GM21737 (cell line): ENCODE measurements at regions not wholly inside any gene's neighbourhood (a gene's known extent, or its start where the extent isn't known, plus 50 kb on each side); places are given as distances from the start of the nearest gene placed in this dataset.
"Not testable (repeated sequence)": the region's sequence is repeated elsewhere in the genome, so short reads cannot be mapped to it uniquely, and the experiment has no call there.

Experiments used
- ATAC-seq: cut with Tn5 transposase; IDR thresholded peaks from one replicate; pipeline ENCODE4 v1.9.1; 2021; ENCODE audit warnings: mild to moderate bottlenecking, moderate library complexity; ENCODE audit not compliant: unreplicated experiment

DNA sequence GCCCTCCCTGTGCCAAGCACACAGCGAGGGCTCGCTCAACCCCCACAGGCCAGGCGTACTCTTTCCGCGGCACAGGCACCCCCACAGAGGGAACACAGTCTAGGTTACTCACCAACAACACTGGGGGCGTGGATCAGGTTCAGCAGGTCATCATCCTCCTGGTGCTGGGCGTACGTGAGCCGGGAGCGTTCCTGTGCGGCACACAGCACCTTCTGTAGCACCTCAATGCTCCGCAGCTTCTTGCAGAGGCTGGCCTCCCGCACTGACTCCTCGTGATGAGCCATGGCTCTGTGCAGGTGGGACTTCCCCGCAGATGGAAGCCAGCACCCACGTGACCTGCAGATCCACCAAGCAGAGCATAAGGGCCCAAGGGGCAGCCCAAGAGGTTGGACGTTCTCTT is 296.8 kb downstream of the GOLGA6L6 start:
- ATAC-seq = not testable (repeated sequence)

DNA sequence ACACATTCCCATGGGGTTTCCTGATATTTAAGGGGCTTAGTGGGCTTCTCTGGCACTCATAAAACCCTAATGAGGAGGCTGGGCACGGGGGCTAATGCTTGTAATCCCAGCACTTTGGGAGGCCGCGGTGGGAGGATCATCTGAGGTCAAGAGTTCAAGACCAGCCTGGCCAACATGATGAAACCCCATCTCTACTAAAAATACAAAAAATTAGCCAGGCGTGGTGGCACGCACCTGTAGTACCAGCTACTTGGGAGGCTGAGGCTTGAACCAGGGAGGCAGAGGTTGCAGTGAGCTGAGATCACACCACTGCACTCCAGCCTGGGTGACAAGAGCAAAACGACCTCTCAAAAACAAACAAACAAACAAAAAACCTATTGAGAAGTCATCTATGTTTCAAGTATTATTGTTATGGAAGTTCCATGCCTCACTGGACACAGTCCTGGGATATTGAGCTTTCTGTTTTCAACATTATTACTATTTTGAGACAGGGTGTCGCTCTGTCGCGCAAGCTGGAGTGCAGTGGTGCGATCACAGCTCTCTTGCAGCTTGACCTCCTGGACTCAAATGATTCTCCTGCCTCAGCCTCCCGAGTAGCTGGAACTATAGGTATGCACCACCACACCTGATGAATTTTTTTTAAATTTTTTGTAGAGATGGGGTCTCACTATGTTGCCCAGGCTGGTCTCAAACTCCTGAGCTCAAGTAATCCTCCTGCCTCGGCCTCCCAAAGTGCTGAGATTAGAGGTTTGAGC is 297.9 kb downstream of the GOLGA6L6 start:
- ATAC-seq = not testable (repeated sequence)

DNA sequence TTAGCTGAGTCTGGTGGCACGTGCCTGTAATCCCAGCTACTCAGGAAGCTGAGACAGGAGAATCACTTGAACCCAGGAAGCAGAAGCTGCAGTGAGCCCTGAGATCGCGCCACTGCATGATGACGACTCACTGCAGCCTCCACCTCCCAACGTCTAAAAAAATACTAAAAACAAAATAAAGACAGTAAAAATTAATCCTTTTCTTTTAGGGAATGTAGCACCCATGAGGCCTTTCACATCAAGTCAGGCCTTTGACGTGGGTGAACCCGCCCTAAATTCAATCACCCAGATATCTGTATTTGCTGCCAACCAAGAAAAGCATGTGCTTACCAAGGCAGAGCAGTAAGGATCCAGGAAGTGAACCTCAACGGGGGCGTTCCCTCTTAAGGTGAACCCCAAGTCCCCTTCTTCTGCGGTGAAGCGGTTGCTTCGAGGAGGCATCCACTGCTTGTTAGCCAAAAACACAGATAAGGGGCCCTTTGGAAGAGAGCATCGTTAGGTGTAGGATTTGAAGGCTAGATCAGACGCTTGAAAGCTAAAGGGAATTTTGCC is 301.2 kb downstream of the GOLGA6L6 start:
- not testable (repeated sequence) for ATAC-seq

DNA sequence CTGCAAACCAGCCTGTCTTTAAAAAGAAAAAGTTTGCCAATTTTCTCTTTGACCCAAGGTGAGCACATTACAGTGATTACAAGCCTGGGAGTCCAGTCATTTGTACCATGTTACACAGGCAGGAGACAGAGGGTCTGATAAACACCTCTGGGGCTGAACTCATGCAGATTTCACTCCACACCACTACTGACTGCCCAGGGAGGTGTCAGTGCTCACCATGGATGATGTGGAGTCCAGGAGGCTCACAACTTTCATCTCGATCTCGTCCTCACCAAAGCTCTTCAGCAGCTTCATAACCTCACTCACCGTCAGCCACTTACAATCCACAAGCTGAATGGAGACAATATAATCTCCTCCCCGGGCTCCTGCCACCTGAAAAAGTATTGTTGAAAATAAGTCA is 302.4 kb downstream of the GOLGA6L6 start:
- not testable (repeated sequence) for ATAC-seq

DNA sequence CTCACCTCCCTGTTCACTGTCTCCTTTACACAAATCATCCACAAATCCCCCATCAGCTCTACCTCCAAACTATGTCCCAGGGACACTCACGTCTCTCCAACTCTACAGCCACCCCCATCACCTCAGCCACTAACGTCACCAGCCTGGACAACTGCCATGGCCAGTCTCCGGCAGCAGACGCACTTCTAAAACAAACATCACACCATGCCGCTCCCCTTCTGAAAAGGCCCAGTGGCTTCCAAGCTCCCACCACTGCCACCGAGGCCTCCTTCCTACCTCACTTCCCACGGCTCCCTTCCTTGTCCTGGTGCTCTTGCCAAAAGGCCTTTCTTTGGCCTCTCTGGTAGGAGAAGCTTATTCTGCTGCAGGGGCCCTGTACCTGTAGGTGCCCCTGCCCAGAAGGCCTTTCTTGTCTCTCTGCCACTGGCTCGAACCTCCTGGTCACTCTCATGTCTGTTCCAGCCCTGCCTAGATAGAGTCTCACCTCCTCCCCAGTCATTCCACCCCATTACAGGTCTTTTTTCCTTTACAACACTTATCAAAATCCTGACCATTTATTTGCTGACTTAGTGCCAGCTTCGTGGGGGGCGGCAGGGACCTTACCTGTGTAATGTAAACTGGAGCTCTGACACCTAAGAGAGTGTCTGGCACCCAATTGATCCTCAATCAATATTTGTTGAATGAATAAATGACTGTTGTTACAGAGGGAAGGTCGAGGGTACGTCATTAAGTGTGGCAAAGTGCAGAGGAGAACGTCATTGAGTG is 304.2 kb downstream of the GOLGA6L6 start:
- ATAC-seq = not testable (repeated sequence)

DNA sequence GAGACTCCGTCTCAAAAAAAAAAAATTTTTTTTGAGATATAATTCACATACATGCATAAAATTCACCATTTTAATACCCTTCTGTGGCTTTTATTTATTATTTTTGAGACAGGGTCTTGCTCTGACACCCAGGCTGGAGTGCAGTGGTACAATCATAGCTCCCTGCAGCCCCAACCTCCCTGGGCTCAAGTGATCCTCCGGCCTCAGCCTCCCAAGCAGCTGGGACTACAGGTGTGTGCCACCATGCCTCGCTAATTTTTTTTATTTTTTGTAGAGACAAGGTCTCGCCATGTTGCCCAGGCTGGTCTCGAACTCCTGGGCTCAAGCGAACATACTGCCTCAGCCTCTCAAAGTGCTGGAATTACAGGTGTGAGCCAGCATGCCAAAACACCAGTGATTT is 305.9 kb downstream of the GOLGA6L6 start:
- ATAC-seq = not testable (repeated sequence)

DNA sequence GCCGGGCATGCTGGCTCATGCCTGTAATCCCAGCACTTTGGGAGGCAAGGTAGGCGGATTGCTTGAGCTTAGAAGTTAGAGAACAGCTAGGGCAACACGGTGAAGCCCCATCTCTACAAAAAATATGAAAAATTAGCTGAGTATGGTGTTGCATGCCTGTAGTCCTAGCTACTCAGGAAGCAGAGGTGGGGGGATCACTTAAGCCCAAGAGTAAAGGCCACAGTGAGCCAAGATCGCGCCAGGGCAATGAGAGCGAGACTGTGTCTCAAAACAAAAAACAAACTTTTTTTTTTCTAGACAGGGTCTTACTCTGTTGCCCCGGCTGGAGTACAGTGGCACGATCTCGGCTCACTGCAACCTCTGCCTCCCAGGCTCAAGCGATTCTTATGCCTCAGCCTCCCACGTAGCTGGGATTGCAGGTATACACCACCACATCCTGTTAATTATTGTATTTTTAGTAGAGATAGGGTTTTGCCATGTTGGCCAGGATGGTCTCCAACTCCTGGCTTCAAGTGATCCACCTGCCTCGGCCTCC is 307.5 kb downstream of the GOLGA6L6 start:
- ATAC-seq = not testable (repeated sequence)

DNA sequence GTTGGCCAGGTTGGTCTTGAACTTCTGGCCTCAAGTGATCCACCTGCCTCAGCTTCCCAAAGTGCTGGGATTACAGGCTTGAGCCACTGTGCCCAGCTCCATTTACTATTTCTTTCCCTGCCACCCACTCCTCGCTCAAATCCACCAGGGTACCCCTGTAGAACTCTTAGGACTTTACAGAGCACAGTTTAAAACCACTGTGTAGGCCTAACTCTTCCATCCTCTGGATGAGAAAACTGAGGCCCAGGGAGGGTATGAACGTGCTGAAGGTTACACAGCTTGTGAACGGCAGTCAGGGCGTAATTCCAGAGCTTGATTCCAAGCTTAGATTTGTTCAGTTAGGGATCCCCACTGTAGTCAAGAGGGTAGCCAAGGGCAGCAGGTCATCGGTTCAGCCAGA is 309.1 kb downstream of the GOLGA6L6 start:
- not testable (repeated sequence) for ATAC-seq

DNA sequence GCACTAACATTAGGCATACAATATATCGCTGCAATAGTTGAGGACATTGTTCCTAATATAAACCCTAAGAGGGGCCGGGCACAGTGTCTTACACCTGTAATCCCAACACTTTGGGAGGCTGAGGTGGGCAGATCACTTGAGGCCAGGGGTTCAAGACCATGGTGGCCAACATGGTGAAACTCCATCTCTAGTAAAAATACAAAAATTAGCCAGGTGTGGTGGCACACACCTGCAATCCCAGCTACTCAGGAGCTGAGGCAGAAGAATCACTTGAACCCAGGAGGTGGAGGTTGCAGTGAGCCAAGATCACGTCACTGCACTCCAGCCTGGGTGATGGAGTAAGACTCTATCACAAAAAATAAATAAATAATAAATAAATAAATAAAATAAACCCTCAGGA is 310.9 kb downstream of the GOLGA6L6 start:
- not testable (repeated sequence) for ATAC-seq

DNA sequence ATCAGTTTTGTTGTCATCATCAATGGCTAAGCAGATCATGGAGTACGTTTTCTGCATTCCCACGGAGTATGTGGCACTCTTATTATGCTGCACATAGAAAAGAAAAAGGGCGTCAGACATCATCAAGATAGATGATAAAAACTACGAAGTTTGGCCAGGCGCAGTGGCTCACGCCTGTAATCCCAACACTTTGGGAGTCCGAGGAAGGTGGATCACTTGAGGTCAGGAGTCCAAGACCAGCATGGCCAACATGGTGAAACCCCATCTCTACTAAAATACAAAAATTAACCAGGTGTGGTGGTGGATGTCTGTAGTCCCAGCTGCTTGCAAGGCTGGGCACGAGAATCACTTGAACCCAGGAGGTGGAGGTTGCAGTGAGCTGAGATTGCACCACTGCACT is 312.8 kb downstream of the GOLGA6L6 start:
- not testable (repeated sequence) for ATAC-seq

DNA sequence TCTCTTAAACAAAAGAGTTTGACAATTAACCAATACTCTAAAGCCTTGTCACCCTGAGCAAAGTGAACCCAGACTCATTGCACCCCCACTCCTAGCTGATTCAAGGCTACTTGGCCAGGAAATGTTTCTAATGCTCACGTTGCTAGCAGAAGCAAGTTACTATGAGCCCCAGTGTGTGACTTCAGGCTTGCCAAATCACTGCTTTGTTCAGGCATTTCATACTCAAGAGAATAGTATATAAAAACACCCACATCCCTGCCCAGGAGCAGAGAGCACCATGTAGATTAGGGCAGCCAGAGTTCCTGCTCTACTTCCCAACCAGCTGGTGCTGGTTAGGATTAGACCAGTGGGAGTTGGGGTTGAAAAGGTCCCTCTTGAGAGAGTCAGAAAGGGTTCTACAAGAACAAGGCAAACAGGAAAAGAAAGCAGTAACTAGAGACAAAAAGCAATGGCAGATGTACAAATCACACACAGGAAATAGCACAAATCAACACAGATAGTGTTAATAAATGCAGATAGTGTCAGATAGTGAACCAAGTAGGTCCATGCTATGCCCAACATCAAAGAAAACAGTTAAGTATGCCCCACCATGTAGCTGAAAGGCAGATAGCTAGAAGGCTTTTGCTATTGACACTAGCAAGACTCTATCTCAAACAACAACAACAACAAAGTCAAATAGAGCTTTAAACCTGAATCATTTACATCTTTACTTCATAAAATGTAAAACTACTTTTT is 314.3 kb downstream of the GOLGA6L6 start:
- ATAC-seq = not testable (repeated sequence)

DNA sequence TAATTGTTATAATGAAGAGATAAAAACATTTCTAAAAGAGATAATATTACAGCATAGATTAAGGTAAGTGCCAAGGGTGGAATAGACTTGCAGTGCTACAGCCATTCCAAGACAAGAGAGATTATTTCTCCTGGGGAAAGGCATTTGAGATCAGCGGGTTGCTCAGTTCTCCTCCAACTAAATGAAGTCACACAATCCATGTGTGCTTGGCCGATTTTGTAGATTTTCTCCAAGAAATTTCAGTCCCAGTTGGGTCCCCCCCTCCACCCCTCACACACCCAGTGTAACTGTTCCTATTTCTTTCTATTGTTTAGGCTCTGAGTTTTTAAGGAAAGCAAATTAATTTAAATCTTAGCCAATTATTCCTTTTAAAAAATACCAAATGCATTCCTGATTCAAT is 315.1 kb downstream of the GOLGA6L6 start:
- ATAC-seq = not testable (repeated sequence)

DNA sequence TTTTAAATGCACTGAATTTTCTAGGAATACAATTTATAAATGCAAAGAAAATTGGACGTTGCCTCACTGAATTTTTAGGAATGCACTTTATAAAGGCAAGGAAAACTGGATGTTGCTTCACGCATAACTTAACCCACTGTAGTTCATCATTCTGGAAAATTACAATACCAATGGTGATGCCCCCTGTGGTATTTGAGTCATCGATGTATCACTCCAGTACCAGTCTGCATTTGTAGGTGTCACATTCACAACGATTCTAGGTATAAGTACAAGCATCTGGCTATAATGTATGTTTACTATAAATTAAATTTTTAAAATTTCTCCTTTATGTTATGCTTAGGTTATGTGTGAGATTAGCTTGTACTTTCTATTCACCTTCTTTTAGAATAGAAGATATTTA is 320.5 kb downstream of the GOLGA6L6 start:
- not testable (repeated sequence) for ATAC-seq

DNA sequence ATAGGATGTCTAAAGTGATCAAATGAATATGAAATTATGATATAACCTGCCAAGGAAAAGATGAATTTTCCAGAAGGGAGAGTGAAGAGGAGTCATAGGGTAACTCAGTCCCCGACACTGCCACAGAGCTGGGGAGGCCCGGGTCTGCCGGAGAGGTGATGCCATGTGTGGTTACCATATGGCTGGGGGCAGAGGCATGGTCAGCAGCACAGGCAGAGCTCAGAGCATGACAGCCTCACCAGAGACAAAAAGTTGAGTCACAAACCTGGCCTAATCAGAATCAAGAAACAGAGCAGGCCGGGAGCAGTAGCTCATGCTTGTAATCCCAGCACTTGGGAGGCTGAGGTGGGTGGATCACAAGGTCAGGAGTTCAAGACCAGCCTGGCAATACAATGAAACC is 322.4 kb downstream of the GOLGA6L6 start:
- ATAC-seq = not testable (repeated sequence)

DNA sequence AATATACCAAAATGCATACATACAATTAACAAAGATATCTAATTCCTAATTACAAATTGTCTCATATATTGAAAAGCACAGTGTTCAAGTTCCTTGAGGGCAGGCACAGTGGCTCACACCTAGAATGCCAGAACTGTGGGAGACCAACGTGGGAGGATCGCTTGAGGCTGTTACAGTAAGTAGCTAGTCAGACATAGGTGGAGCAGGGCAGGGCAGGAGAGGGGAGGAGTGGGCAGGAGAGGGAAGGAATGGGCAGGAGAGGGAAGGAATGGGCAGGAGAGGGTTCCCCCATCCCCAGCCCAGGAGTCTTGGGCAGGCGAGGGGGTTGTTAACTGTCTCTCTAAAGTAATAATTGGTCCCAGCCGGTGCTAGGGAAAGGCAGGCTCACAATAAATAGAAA is 325.9 kb downstream of the GOLGA6L6 start:
- ATAC-seq = not testable (repeated sequence)

DNA sequence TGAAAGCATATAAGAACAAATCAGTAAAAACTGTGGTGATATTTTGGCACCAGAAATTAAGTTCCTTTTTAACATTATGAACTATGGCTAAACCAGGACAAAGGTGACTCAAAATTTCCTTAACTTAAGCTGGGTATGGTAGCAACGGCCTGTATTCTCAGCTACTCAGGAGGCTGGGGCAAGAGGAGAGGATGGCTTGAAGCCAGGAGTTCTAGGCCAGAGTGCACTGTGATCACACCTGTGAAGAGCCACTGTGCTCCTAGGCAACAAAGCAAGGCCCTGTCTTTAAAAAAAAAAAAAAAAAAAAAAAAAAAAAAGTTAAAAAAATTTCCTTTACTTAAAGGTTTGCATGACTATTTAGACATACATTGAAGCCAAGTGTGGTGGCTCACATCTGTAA is 327.5 kb downstream of the GOLGA6L6 start:
- not testable (repeated sequence) for ATAC-seq

DNA sequence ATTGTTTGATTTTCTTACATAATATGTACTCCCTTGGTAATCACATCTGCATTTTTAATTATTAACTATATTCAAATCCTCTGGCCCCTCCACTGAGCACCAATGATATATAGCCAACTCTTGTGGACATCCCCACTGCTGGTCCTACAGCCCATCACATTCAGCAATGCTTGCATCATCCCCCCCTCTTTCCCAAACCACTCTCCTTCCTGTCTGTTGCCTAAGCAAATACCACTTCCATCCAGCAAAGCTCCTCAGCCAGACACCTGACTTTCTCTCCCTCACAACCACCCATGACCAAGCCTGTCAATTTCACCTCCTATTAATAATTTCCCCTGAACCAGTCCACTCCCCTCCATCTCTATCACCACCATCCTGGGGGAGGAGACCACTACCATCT is 330.1 kb downstream of the GOLGA6L6 start:
- not testable (repeated sequence) for ATAC-seq

DNA sequence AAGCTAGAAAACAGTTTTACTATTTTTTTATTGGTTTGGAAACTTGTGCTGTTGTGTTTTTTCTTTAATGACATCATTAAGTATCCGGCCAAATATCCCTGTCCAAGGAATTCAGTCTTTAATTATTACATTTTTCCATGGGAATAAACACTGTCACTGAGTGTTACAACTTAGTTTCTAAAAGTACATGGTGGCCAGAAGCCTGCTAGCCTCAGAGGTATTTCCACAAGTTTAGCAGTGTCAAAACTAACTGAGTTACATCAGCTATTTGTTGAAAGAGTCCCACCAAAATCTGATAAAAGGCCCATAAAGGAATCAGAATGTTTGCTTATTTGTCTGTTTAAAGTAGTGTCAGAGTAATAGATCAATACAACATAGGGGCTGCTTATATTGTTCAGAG is 331.6 kb downstream of the GOLGA6L6 start:
- ATAC-seq = not testable (repeated sequence)

DNA sequence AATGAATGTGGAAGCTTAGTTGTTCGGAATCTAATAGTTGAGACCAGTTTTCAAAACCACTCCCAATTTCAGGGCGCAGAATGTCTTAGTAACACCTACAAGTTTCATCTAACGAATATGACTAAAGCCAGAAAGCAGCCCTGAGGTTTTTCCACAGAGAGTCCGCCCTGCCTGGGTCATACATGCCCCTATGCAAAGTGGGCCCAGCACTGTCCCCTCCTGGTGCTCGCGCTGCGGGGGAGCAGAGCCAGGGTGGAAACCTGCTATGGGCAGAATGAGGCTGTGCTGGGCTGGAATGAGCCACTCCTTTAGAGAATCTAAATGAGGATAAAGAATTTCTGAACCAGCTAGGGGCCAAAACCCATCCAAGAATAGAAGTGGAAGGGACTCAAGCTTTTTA is 334.0 kb downstream of the GOLGA6L6 start:
- not testable (repeated sequence) for ATAC-seq

DNA sequence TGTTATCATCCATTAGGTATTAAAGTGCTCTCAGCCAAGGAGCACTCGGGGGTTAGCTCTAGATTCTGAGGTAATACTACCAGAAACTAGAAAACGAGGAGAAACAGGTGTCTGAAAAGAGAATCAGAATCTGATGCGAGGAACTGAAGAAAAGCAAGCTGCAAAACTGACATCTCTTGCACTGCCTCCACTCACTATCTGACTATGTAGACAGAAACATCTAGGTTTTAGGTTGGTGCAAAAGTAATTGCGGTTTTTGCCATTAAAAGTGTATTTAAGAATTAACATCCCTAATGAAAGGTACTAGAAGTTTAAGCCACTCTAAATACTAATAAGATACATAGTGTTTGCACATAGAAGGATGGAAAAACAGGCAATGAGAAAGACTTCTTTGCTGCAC is 334.4 kb downstream of the GOLGA6L6 start:
- ATAC-seq = not testable (repeated sequence)
